HCT116 (cell line): ENCODE measurements at regions not wholly inside any gene's neighbourhood (a gene's known extent, or its start where the extent isn't known, plus 50 kb on each side); places are given as distances from the start of the nearest gene placed in this dataset.

Experiments
- ATAC-seq: fragments of 200-7000 bp; cut with Tn5 transposase; 2 replicates; pipeline ENCODE4 v1.9.1; 2020; ENCODE audit warnings: mild to moderate bottlenecking, moderate library complexity
- BruUV-seq: library from RNA; stranded (reverse); fragments of 400-500 nt; replicated peaks from 2 replicates; lab custom pipeline; 2021; lab: Mats Ljungman, UMichigan
- CTCF ChIA-PET: fragments of 300-600 bp; sonication (Branson Sonifier 250); formaldehyde crosslinking; loops from one replicate; lab custom pipeline; 2021; ENCODE audit warnings: antibody characterized with exemption; lab: Charles Lee
- POLR2A ChIA-PET: fragments of 300-600, 350-600 bp; sonication (Branson Sonifier 250); formaldehyde crosslinking; loops from one replicate; lab custom pipeline; 2021; ENCODE audit warnings: antibody characterized with exemption; lab: Charles Lee
- RAD21 ChIA-PET, 2 experiments: fragments of 300-600 bp; sonication (Branson Sonifier 250); formaldehyde crosslinking; loops; one replicate each; lab custom pipeline; 2023; ENCODE audit warnings: low total read pairs in 2 of 2; ENCODE audit not compliant: uncharacterized antibody in 2 of 2, unreplicated experiment in 2 of 2, low non-redundant PET in 1 of 2; lab: Charles Lee
- DNase-seq: peaks from one replicate; pipeline ENCODE4 v3.0.0-alpha.2; 2010; ENCODE audit warnings: low read depth, low spot score
- H2AFZ ChIP-seq: fragments of 200-600 bp; shearing (Covaris generic), sonication (generic); 2 replicates; pipeline ENCODE4 v1.6.1; 2017; ENCODE audit warnings: low read depth, mixed run types, mixed read lengths, antibody characterized with exemption, low read length; ENCODE audit not compliant: poor library complexity, severe bottlenecking
- H3K27ac ChIP-seq: 2 replicates; pipeline ENCODE4 v1.5.1; 2012; ENCODE audit warnings: low read depth, low read length
- H3K27me3 ChIP-seq: fragments of 200-600 bp; sonication (generic); 2 replicates; pipeline ENCODE4 v1.6.1; 2016; ENCODE audit warnings: mixed run types, low read length, mixed read lengths; ENCODE audit not compliant: insufficient read depth
- H3K36me3 ChIP-seq, 2 experiments: fragments of 200-500 bp in 1 of 2; fragments of 200-600 bp in 1 of 2; sonication (Bioruptor generic) in 1 of 2; sonication (generic) in 1 of 2; 2 replicates each; pipeline versions ENCODE4 v1.5.1 to v1.6.1; 2014 to 2016; ENCODE audit warnings: low read length in 2 of 2, inconsistent platforms in 1 of 2, mixed read lengths in 1 of 2, mixed run types in 1 of 2; ENCODE audit not compliant: insufficient read depth in 2 of 2, control insufficient read depth in 1 of 2
- H3K4me1 ChIP-seq, 2 experiments: fragments of 200-600 bp in 1 of 2; sonication (generic) in 1 of 2; 2 replicates each; pipeline versions ENCODE4 v1.5.1 to v1.6.1; 2012 to 2017; ENCODE audit warnings: low read length in 2 of 2, inconsistent platforms in 1 of 2, mild to moderate bottlenecking in 1 of 2, mixed read lengths in 1 of 2, mixed run types in 1 of 2, moderate library complexity in 1 of 2; ENCODE audit not compliant: insufficient read depth in 2 of 2, control insufficient read depth in 1 of 2
- H3K4me2 ChIP-seq: fragments of 200-600 bp; sonication (generic); 2 replicates; pipeline ENCODE4 v1.6.1; 2017; ENCODE audit warnings: mixed run types, low read length, mixed read lengths
- H3K4me3 ChIP-seq, 2 experiments: fragments of 200-600 bp in 1 of 2; sonication (generic) in 1 of 2; replicated peaks in 1 of 2; 2 replicates each; pipeline ENCODE4 v1.5.1; 2011 to 2016; ENCODE audit warnings: low read length in 2 of 2, control low read depth in 1 of 2, low read depth in 1 of 2, mild to moderate bottlenecking in 1 of 2, mixed read lengths in 1 of 2, mixed run types in 1 of 2
- H3K79me2 ChIP-seq: fragments of 200-600 bp; sonication (generic); 2 replicates; pipeline ENCODE4 v1.6.1; 2017; ENCODE audit warnings: mild to moderate bottlenecking, mixed run types, low read length, moderate library complexity, mixed read lengths; ENCODE audit not compliant: insufficient read depth
- H3K9ac ChIP-seq: fragments of 200-600 bp; sonication (generic); 2 replicates; pipeline ENCODE4 v1.6.1; 2016; ENCODE audit warnings: low read length, mixed read lengths
- H3K9me2 ChIP-seq: fragments of 200-600 bp; sonication (generic), shearing (Covaris generic); 2 replicates; pipeline ENCODE4 v1.6.1; 2017; ENCODE audit warnings: mixed run types, mild to moderate bottlenecking, moderate library complexity; ENCODE audit not compliant: insufficient read depth
- H3K9me3 ChIP-seq, 2 experiments: fragments of 200-500 bp in 1 of 2; fragments of 200-600 bp in 1 of 2; sonication (Bioruptor generic) in 1 of 2; sonication (generic) in 1 of 2; 2 replicates each; pipeline ENCODE4 v1.6.1; 2014 to 2017; ENCODE audit warnings: low read length in 2 of 2, mixed read lengths in 2 of 2, inconsistent platforms in 1 of 2, low read depth in 1 of 2, mild to moderate bottlenecking in 1 of 2, mixed run types in 1 of 2, moderate library complexity in 1 of 2; ENCODE audit not compliant: control insufficient read depth in 1 of 2, insufficient read depth in 1 of 2
- H4K20me1 ChIP-seq: fragments of 200-600 bp; sonication (generic), shearing (Covaris generic); 2 replicates; pipeline ENCODE4 v1.6.1; 2017; ENCODE audit warnings: mixed run types, mild to moderate bottlenecking, moderate library complexity; ENCODE audit not compliant: insufficient read depth
- ATF3 ChIP-seq: IDR thresholded peaks from 2 replicates; pipeline ENCODE4 v1.6.1; 2012
- CBX3 ChIP-seq: IDR thresholded peaks from 2 replicates; pipeline ENCODE4 v1.6.1; 2012; ENCODE audit warnings: low read depth
- ELF1 ChIP-seq: IDR thresholded peaks from 2 replicates; pipeline ENCODE4 v1.6.1; 2012; ENCODE audit warnings: low read depth, borderline replicate concordance
- EZH2phosphoT487 ChIP-seq: fragments of 200-600 bp; IDR thresholded peaks from 2 replicates; pipeline ENCODE4 v1.6.1; 2018; ENCODE audit warnings: antibody characterized with exemption, borderline replicate concordance
- JUND ChIP-seq: IDR thresholded peaks from 2 replicates; pipeline ENCODE4 v1.6.1; 2012
- POLR2A ChIP-seq: IDR thresholded peaks from 2 replicates; pipeline ENCODE4 v1.7.0; 2011; ENCODE audit warnings: borderline replicate concordance; ENCODE audit not compliant: insufficient read depth, insufficient read length; ENCODE audit errors: extremely low read depth
- RAD21 ChIP-seq: IDR thresholded peaks from 2 replicates; pipeline ENCODE4 v1.6.1; 2012; ENCODE audit warnings: low read depth, mild to moderate bottlenecking
- SP1 ChIP-seq: IDR thresholded peaks from 2 replicates; pipeline ENCODE4 v1.6.1; 2012; ENCODE audit warnings: low read depth
- YY1 ChIP-seq: IDR thresholded peaks from 2 replicates; pipeline ENCODE4 v1.6.1; 2011; ENCODE audit warnings: low read length, low read depth, moderate library complexity, mild to moderate bottlenecking; ENCODE audit not compliant: insufficient replicate concordance; ENCODE audit errors: extremely low read depth
- ZFX ChIP-seq: fragments of 450-650 bp; IDR thresholded peaks from 2 replicates; pipeline ENCODE4 v1.6.1; 2017
- intact Hi-C: fragments of 100-400 bp; cut with micrococcal nuclease; formaldehyde crosslinking; loops from 2 replicates; pipeline ENCODE4 v1.10.0; 2022
- TF ChIP-seq, protein P1 (sequence below), 3 experiments: fragments of 200-600 bp in 1 of 3; sonication (generic) in 1 of 3; IDR thresholded peaks in 2 of 3; conservative IDR thresholded peaks in 1 of 3; 2 replicates each; pipeline ENCODE4 v1.5.1; 2012 to 2017; ENCODE audit warnings: low read depth in 2 of 3, low read length in 2 of 3, antibody characterized with exemption in 1 of 3, borderline replicate concordance in 1 of 3, control low read depth in 1 of 3, mild to moderate bottlenecking in 1 of 3, mixed read lengths in 1 of 3, mixed run types in 1 of 3, moderate library complexity in 1 of 3; ENCODE audit not compliant: insufficient read depth in 1 of 3

- no peak for TF ChIP-seq ZFX
- no peak for TF ChIP-seq ATF3
- TF ChIP-seq, protein P1, sequence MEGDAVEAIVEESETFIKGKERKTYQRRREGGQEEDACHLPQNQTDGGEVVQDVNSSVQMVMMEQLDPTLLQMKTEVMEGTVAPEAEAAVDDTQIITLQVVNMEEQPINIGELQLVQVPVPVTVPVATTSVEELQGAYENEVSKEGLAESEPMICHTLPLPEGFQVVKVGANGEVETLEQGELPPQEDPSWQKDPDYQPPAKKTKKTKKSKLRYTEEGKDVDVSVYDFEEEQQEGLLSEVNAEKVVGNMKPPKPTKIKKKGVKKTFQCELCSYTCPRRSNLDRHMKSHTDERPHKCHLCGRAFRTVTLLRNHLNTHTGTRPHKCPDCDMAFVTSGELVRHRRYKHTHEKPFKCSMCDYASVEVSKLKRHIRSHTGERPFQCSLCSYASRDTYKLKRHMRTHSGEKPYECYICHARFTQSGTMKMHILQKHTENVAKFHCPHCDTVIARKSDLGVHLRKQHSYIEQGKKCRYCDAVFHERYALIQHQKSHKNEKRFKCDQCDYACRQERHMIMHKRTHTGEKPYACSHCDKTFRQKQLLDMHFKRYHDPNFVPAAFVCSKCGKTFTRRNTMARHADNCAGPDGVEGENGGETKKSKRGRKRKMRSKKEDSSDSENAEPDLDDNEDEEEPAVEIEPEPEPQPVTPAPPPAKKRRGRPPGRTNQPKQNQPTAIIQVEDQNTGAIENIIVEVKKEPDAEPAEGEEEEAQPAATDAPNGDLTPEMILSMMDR (IDR thresholded peaks at IDR 0.05 in 2 of 3, conservative IDR thresholded peaks at IDR 0.05 in 1 of 3; ENCODE audit: borderline replicate concordance in 1 of 3, insufficient read depth in 1 of 3, low read depth in 2 of 3, low read length in 2 of 3), result no peak
- TF ChIP-seq SP1, result no peak
- no peak for TF ChIP-seq RAD21
- no peak for TF ChIP-seq POLR2A
- TF ChIP-seq YY1, result no peak
- no peak for TF ChIP-seq CBX3
- TF ChIP-seq ELF1, result no peak
- no peak for TF ChIP-seq EZH2phosphoT487
- no peak for TF ChIP-seq JUND
- ChIA-PET CTCF (no interaction called here), RAD21 (no interaction called here), POLR2A (no interaction called here)
- no TSS peak for BruUV-seq
- Histone ChIP-seq H3K27me3 (no peaks in the 10 kb centered on the region), H3K4me1 (peaks cover 14 to 23% of the 10 kb centered on the region in 2 experiments; a peak in 3 of 4 replicates), H3K9me2 (no peaks in the 10 kb centered on the region), H4K20me1 (no peaks in the 10 kb centered on the region), H3K4me3 (no peak overlapping the region), H2AFZ (no peak overlapping the region), H3K36me3 (no peaks in the 10 kb centered on the region), H3K9me3 (no peaks in the 10 kb centered on the region), H3K79me2 (no peaks in the 10 kb centered on the region), H3K27ac (no peak overlapping the region), H3K9ac (no peak overlapping the region), H3K4me2 (no peak overlapping the region)
- intact Hi-C loops, result no loop called here
- ATAC-seq, result no peak
- no peak for DNase-seq
These were observed 95.3 kb downstream of the ADSS2 start for GRCh38 chr1:244356376-244356775.
